ENCODE measurements at regions not wholly inside any gene's neighbourhood (a gene's known extent, or its start where the extent isn't known, plus 50 kb on each side); places are given as distances from the start of the nearest gene placed in this dataset.
A peak's percentile ranks its signal among the peaks of the same experiment; 100 is the strongest.
"Not testable (repeated sequence)": the region's sequence is repeated elsewhere in the genome, so short reads cannot be mapped to it uniquely, and the experiment has no call there.

- no peak for DNase-seq (ENCODE audit: low read depth)
Observed at GRCh38 chr21:17044696-17045095, 468.1 kb upstream of the CXADR start.

GRCh38 chr21:17045214-17045853, 467.5 kb upstream of the CXADR start:
- peak; percentile 13 for DNase-seq (ENCODE audit: low read depth)

- no peak for DNase-seq (ENCODE audit: low read depth)
Observed at GRCh38 chr21:17048974-17049373, 463.9 kb upstream of the CXADR start.

GRCh38 chr21:17050156-17050555, 462.7 kb upstream of the CXADR start:
- no peak for DNase-seq (ENCODE audit: low read depth)

GRCh38 chr21:17050646-17051045, 462.2 kb upstream of the CXADR start:
- no peak for DNase-seq (ENCODE audit: low read depth)

GRCh38 chr21:17051054-17051453, 461.8 kb upstream of the CXADR start:
- no peak for DNase-seq (ENCODE audit: low read depth)

GRCh38 chr21:17053321-17053720, 459.5 kb upstream of the CXADR start:
- no peak for DNase-seq (ENCODE audit: low read depth)

GRCh38 chr21:17059936-17060335, 452.9 kb upstream of the CXADR start:
- DNase-seq (ENCODE audit: low read depth), result no peak

- DNase-seq (ENCODE audit: low read depth), result no peak
Observed at GRCh38 chr21:17066006-17066405, 446.8 kb upstream of the CXADR start.

GRCh38 chr21:17071093-17071492, 441.8 kb upstream of the CXADR start:
- no peak for DNase-seq (ENCODE audit: low read depth)

GRCh38 chr21:17081193-17081592, 431.6 kb upstream of the CXADR start:
- DNase-seq (ENCODE audit: low read depth), result no peak

GRCh38 chr21:17082843-17083483, 429.9 kb upstream of the CXADR start:
- no peak for DNase-seq (ENCODE audit: low read depth)

GRCh38 chr21:17085707-17086106, 427.1 kb upstream of the CXADR start:
- no peak for DNase-seq (ENCODE audit: low read depth)

GRCh38 chr21:17088500-17088899, 424.3 kb upstream of the CXADR start:
- DNase-seq (ENCODE audit: low read depth), result no peak

GRCh38 chr21:17089091-17089491, 423.8 kb upstream of the CXADR start:
- no peak for DNase-seq (ENCODE audit: low read depth)

- no peak for DNase-seq (ENCODE audit: low read depth)
Observed at GRCh38 chr21:17101696-17102095, 411.1 kb upstream of the CXADR start.

GRCh38 chr21:17105932-17106331, 406.9 kb upstream of the CXADR start:
- DNase-seq (ENCODE audit: low read depth), result no peak

- DNase-seq (ENCODE audit: low read depth), result no peak
Observed at GRCh38 chr21:17114045-17114444, 398.8 kb upstream of the CXADR start.

GRCh38 chr21:17118638-17119384, 394.0 kb upstream of the CXADR start:
- DNase-seq (ENCODE audit: low read depth), result no peak

GRCh38 chr21:17119466-17120297, 393.2 kb upstream of the CXADR start:
- no peak for DNase-seq (ENCODE audit: low read depth)

- DNase-seq (ENCODE audit: low read depth), result not testable (repeated sequence)
Observed at GRCh38 chr21:17127395-17127794, 385.4 kb upstream of the CXADR start.

- no peak for DNase-seq (ENCODE audit: low read depth)
Observed at GRCh38 chr21:17128132-17128531, 384.7 kb upstream of the CXADR start.
